ENCODE measurements at regions not wholly inside any gene's neighbourhood (a gene's known extent, or its start where the extent isn't known, plus 50 kb on each side); places are given as distances from the start of the nearest gene placed in this dataset.

DNA sequence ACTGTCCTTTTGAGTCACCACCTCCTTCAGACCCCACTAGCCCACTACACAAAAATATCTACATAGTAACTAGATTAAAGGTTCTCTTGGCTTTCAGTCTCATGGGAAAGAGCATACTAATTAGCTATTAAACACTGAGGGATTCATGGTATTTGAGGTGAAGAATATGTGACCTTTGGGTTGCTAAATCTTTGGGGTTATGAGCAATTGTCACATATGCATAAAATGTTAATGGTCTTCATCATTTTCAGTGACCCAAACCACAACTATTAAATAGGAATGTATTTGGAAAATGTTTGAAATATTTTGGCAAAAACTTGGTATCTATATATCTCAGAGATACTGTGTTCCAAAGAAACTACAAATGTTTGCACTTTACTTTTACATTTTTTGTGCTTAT is 365.1 kb downstream of the MAGEB5 start:
- no peak for DNase-seq (ENCODE audit: low read depth)
- TF ChIP-seq, protein P1, sequence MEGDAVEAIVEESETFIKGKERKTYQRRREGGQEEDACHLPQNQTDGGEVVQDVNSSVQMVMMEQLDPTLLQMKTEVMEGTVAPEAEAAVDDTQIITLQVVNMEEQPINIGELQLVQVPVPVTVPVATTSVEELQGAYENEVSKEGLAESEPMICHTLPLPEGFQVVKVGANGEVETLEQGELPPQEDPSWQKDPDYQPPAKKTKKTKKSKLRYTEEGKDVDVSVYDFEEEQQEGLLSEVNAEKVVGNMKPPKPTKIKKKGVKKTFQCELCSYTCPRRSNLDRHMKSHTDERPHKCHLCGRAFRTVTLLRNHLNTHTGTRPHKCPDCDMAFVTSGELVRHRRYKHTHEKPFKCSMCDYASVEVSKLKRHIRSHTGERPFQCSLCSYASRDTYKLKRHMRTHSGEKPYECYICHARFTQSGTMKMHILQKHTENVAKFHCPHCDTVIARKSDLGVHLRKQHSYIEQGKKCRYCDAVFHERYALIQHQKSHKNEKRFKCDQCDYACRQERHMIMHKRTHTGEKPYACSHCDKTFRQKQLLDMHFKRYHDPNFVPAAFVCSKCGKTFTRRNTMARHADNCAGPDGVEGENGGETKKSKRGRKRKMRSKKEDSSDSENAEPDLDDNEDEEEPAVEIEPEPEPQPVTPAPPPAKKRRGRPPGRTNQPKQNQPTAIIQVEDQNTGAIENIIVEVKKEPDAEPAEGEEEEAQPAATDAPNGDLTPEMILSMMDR (IDR thresholded peaks at IDR 0.05; ENCODE audit: control insufficient read depth, insufficient read depth, low read depth, low read length, missing control alignments): no peak
- H3K4me3 ChIP-seq (ENCODE audit: control insufficient read depth, low read depth, low read length): no peak overlapping the region

DNA sequence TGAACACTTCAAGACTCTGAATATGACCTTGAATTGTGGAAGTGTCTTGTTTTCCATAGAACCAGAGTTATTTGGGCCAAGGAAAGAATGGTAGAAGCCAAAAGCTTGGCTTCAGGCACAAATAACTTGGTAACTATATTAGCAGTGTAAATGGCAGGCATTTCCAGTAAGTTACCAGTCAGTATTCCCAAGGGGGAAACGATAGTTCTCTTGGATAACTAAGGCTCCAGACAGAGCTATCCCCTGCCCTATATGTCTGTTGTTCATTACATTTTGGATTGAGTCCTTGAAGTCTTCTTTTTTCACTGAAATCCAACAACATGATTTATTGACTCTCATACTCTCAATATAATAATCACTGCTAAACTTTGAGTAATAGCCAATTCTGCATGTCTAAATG is 364.1 kb downstream of the MAGEB5 start:
- no peak overlapping the region for H3K4me3 ChIP-seq (ENCODE audit: control insufficient read depth, low read depth, low read length)
- TF ChIP-seq, protein P1 (IDR thresholded peaks at IDR 0.05; ENCODE audit: control insufficient read depth, insufficient read depth, low read depth, low read length, missing control alignments): no peak
- DNase-seq (ENCODE audit: low read depth): no peak

DNA sequence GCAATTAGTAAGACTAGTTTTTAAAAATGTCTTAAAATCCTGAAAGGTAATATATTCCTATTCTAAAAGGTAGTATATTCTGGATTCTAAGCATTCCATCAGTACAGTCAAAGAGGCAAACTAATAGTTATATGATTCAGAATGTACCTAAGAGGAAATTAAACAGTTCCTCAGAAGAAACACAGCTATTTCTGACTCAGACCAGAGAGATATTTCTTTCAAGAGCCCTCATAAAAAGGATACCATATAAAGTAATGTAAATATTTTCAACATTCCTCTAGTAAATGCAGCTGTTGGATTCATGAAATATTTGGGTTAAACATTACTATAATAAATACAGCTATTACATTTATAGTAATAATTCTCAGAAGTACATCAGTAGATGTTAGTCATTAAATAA is 358.3 kb downstream of the MAGEB5 start:
- DNase-seq (ENCODE audit: low read depth): no peak
- TF ChIP-seq, protein P1 (IDR thresholded peaks at IDR 0.05; ENCODE audit: control insufficient read depth, insufficient read depth, low read depth, low read length, missing control alignments): no peak
- H3K4me3 ChIP-seq (ENCODE audit: control insufficient read depth, low read depth, low read length): no peak overlapping the region

DNA sequence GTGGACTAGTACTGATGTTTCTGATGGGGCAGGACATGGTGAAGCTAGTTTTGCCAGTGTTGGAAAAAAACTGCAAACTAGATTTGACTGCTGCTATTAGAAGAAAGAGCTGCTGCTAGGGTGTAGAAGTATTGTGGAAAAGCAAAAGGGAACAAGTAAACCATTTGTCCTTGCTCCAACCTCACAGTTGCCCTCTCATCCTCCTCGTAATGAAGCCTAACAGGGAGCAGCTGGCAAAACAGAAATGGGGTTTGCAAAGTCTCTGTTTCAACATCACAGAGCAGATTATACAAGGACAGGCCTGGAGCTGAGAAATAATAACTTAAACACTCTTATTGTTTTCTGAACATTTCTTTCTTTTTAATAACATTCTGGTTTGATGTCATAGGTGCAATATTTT is 346.2 kb downstream of the MAGEB5 start:
- no peak for DNase-seq (ENCODE audit: low read depth)
- TF ChIP-seq, protein P1 (IDR thresholded peaks at IDR 0.05; ENCODE audit: control insufficient read depth, insufficient read depth, low read depth, low read length, missing control alignments): no peak
- H3K4me3 ChIP-seq (ENCODE audit: control insufficient read depth, low read depth, low read length): no peak overlapping the region

DNA sequence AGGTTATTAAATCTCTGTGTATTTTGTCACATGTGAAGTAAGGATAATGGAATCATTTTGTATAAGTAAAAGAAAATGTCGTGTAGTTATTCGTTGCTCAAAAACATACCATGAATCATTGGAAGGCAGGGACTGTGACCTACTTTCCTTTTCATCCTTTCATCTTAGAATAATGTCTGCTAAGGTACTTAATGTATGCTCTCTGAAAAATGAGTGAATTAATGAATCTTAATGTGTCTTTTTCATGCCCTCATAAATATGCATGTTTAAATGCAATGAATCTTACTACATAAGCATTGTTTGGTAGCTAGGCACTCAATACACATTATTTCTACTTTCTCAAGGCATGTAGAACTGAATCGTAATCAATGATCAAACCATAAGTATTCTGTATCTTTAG is 343.9 kb downstream of the MAGEB5 start:
- DNase-seq (ENCODE audit: low read depth): no peak
- TF ChIP-seq, protein P1 (IDR thresholded peaks at IDR 0.05; ENCODE audit: control insufficient read depth, insufficient read depth, low read depth, low read length, missing control alignments): no peak
- H3K4me3 ChIP-seq (ENCODE audit: control insufficient read depth, low read depth, low read length): no peak overlapping the region

DNA sequence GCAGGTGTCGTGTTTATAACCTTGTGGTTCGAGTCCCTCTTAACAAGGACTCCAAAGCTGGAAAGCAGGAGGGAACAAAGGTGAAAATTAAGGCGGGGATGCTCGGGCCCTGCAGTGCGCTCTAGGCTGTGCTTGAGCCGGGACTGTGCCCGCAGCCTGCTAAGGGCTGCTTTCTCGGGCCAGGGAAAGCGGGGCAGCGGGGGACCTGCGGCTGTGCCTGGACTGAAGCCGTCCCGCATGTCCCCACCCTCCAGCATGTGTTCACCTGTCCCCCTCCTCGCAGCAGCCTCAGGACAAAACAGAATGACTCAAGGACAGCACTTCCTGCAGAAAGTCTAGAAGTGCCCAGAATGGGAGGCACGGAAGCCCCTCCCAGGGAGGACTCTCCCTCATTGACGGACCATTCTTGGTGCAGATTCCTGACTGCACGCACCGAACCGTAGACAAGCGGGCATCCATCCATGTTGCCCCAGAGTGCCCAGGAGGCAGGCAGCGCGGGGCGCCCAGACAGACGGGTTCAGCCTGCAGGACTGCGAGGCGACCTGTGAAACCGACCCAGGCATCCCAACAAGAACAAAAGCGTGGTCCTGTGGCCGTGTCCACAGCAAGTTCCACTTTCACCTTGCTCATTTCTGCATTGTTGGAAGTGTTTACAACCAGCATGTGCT is 342.9 kb downstream of the MAGEB5 start:
- no peak overlapping the region for H3K4me3 ChIP-seq (ENCODE audit: control insufficient read depth, low read depth, low read length)
- no peak for DNase-seq (ENCODE audit: low read depth)
- TF ChIP-seq, protein P1 (IDR thresholded peaks at IDR 0.05; ENCODE audit: control insufficient read depth, insufficient read depth, low read depth, low read length, missing control alignments): no peak
